Left lung (tissue), 4 donors: ENCODE measurements at regions not wholly inside any gene's neighbourhood (a gene's known extent, or its start where the extent isn't known, plus 50 kb on each side); places are given as distances from the start of the nearest gene placed in this dataset.

Source experiments
- ATAC-seq: fragments of 200-7000 bp; cut with Tn5 transposase; one replicate; pipeline ENCODE4 v1.9.1; 2020; ENCODE audit warnings: moderate library complexity
- DNase-seq, 4 donors: peaks; one replicate each; pipeline ENCODE4 v3.0.0-alpha.2; 2013 to 2020
- H3K27ac ChIP-seq, 2 donors: fragments of 200-600 bp; sonication (generic) in 1 of 2; one replicate each; pipeline versions ENCODE4 v1.5.0 to v1.8.0; 2020 to 2021
- H3K27me3 ChIP-seq, 2 donors: fragments of 200-600 bp; sonication (generic) in 1 of 2; one replicate each; pipeline versions ENCODE4 v1.5.0 to v1.8.0; 2020 to 2021
- H3K36me3 ChIP-seq, 2 donors: fragments of 200-600 bp; sonication (generic) in 1 of 2; one replicate each; pipeline versions ENCODE4 v1.5.0 to v1.8.0; 2020 to 2021
- H3K4me1 ChIP-seq, 2 donors: fragments of 200-600 bp; one replicate each; pipeline ENCODE4 v1.8.0; 2021
- H3K4me3 ChIP-seq, 2 donors: fragments of 200-600 bp; sonication (generic) in 1 of 2; one replicate each; pipeline versions ENCODE4 v1.5.0 to v1.8.0; 2020 to 2021; ENCODE audit warnings: mild to moderate bottlenecking in 1 of 2
- H3K9me3 ChIP-seq, 2 donors: fragments of 200-600 bp; sonication (generic) in 1 of 2; one replicate each; pipeline versions ENCODE4 v1.5.0 to v1.8.0; 2020 to 2021
- intact Hi-C, 2 donors: fragments of 100-400 bp; cut with DNase I; formaldehyde crosslinking; loops; one replicate each; pipeline versions ENCODE4 v1.11.2 to v1.14.2; 2022
- TF ChIP-seq, protein P1 (sequence below), 2 donors: fragments of 200-600 bp; sonication (generic) in 1 of 2; IDR thresholded peaks; one replicate each; pipeline versions ENCODE4 v1.5.0 to v1.8.0; 2021; ENCODE audit warnings: antibody characterized with exemption in 2 of 2
- donor health status: DM: no; HTN: yes; CAD: no.
- donor health status: DM: no; HTN: no; CAD: no.

DNA sequence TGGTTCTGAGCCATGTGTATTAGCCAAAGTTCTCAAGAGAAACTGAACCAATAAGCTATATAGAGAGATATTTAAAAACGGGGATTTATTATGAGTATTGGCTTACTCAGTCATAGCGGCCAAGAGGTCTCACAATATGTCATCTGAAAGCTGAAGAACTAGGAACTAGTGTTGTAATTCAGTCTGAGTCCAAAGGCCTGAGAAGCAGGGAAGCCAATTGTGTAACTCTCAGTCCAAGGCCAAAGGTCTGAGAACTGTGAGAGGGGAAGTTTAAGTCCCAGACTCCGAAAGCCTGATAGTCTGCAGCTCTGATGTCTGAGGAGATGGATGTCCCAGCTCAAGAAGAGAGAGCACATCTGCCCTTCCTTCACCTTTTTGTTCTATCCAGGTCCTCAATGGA lies 344.8 kb upstream of the USP15 start:
- intact Hi-C loops = no loop called here
- H3K27ac ChIP-seq = no peak overlapping the region
- DNase-seq = no peak
- ATAC-seq = peak; percentile 54
- TF ChIP-seq, protein P1, sequence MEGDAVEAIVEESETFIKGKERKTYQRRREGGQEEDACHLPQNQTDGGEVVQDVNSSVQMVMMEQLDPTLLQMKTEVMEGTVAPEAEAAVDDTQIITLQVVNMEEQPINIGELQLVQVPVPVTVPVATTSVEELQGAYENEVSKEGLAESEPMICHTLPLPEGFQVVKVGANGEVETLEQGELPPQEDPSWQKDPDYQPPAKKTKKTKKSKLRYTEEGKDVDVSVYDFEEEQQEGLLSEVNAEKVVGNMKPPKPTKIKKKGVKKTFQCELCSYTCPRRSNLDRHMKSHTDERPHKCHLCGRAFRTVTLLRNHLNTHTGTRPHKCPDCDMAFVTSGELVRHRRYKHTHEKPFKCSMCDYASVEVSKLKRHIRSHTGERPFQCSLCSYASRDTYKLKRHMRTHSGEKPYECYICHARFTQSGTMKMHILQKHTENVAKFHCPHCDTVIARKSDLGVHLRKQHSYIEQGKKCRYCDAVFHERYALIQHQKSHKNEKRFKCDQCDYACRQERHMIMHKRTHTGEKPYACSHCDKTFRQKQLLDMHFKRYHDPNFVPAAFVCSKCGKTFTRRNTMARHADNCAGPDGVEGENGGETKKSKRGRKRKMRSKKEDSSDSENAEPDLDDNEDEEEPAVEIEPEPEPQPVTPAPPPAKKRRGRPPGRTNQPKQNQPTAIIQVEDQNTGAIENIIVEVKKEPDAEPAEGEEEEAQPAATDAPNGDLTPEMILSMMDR (IDR thresholded peaks at IDR 0.05) = no peak
- H3K36me3 ChIP-seq = no peaks in the 10 kb centered on the region
- no peaks in the 10 kb centered on the region for H3K4me1 ChIP-seq
- no peaks in the 10 kb centered on the region for H3K27me3 ChIP-seq
- H3K4me3 ChIP-seq = no peak overlapping the region
- H3K9me3 ChIP-seq = no peaks in the 10 kb centered on the region

DNA sequence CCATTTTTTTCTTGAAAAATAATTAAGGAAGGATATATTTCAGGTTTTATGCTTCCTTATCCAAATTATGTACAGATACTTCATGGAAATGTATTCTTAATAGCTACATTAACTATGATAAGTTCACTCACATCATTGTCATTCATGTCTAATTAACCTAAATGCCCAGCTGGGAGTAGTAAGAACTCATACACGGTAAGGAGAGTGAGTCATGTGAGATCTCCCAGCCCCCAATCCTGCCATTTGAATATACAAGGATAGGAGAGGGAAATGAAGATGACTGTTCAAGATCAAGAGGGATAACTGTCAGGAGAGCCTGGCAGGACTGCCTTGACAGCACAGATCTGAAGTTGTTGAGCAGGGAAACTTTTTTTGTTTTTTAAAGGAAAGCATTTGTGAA lies 343.4 kb upstream of the USP15 start:
- TF ChIP-seq, protein P1 (IDR thresholded peaks at IDR 0.05) = no peak
- H3K4me1 ChIP-seq = no peaks in the 10 kb centered on the region
- intact Hi-C loops = no loop called here
- H3K4me3 ChIP-seq = no peak overlapping the region
- H3K27ac ChIP-seq = no peak overlapping the region
- H3K27me3 ChIP-seq = no peaks in the 10 kb centered on the region
- no peaks in the 10 kb centered on the region for H3K9me3 ChIP-seq
- no peaks in the 10 kb centered on the region for H3K36me3 ChIP-seq
- no peak for DNase-seq
- no peak for ATAC-seq

DNA sequence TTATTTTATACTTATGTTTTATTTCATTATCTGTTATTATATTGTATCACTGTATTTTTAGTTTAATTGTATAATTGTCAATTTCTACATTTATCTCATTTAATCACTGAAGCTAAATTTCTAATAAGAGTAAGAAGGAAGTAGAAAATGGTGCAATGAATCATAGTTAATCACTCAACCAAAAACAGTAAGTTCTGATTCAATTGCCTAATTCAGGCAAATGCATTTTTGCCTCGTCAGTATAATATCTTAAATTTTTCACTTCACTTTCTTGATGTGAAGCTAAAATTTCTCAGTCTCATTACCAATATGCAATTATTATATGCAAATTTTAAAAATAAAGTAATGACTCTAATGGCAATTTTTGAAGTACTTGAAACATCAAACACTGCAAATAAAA lies 340.5 kb upstream of the USP15 start:
- Histone ChIP-seq H3K36me3 (no peaks in the 10 kb centered on the region), H3K9me3 (peaks cover 0 to 2% of the 10 kb centered on the region in 2 donors), H3K27ac (no peak overlapping the region), H3K27me3 (no peaks in the 10 kb centered on the region), H3K4me3 (no peak overlapping the region), H3K4me1 (no peaks in the 10 kb centered on the region)
- TF ChIP-seq, protein P1 (IDR thresholded peaks at IDR 0.05) = no peak
- ATAC-seq (no peak), DNase-seq (no peak)
- intact Hi-C loops = no loop called here

DNA sequence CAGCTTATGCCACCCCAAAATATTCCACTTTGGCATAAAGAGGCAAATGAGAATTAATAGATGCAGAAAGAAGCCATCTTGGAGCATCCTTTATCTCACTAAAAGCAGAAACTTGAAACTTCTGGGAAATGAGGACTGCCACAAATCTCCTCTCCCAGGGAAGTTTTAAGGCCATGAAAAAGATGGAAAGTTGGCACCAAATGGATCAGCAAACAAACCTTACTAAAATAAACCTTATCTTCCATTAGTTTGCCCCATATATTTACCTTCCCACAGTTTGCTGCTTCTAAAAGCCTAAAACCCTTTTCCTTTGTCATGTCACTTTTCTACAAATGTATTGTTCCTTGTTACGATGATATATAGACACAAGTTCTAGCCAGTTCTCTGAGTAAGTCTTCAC lies 340.0 kb upstream of the USP15 start:
- H3K27ac ChIP-seq = no peak overlapping the region
- H3K27me3 ChIP-seq = no peaks in the 10 kb centered on the region
- H3K36me3 ChIP-seq = no peaks in the 10 kb centered on the region
- TF ChIP-seq, protein P1 (IDR thresholded peaks at IDR 0.05) = no peak
- peaks cover 0 to 2% of the 10 kb centered on the region in 2 donors for H3K9me3 ChIP-seq
- no peaks in the 10 kb centered on the region for H3K4me1 ChIP-seq
- intact Hi-C loops = no loop called here
- no peak overlapping the region for H3K4me3 ChIP-seq
- ATAC-seq (no peak), DNase-seq (no peak)

DNA sequence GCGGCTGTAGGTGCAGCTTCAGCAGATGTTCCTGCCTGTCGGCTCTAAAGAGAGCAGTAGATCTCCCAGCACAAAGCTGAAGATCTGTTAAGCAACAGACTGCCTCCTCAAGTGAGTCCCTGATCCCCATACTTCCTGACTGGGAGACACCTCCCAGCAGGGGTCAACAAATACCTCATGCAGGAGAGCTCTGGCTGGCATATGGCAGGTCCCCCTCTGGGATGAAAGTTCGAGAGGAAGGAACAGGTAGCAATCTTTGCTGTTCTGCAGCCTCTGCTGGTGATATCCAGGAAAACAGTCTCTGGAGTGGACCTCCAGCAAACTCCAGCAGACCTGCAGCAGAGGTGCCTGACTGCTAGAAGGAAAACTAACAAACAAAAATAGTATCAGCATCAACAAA lies 337.1 kb upstream of the USP15 start:
- Histone ChIP-seq H3K27ac (no peak overlapping the region), H3K4me1 (no peaks in the 10 kb centered on the region), H3K9me3 (peaks cover 0 to 18% of the 10 kb centered on the region in 2 donors), H3K27me3 (no peaks in the 10 kb centered on the region), H3K36me3 (no peaks in the 10 kb centered on the region), H3K4me3 (no peak overlapping the region)
- TF ChIP-seq, protein P1 (IDR thresholded peaks at IDR 0.05) = no peak
- ATAC-seq (no peak), DNase-seq (no peak)
- intact Hi-C loops = no loop called here
